ENCODE measurements at regions not wholly inside any gene's neighbourhood (a gene's known extent, or its start where the extent isn't known, plus 50 kb on each side); places are given as distances from the start of the nearest gene placed in this dataset.

DNA sequence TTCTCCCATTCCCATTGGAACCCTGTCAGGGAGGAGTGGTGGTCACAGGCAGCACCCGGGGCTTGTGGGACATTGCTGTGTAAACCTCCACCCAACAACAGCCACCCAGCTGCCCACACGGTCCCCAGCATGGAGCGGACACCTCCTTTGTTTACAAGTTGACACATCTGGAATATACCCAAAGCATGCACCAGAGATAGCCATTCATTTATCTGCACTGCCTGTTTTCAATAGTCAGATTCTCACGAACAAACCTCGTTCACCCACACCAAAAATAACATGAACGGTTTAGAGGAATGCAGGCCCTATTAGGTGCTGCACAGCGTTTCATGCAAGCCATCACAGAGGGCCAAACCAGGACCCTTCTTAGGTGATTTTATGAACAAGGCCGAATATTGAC is 244.8 kb downstream of the FOXL1 start:
- TF ChIP-seq HNF4G (IDR thresholded peaks at IDR 0.05) (no peak), SP1 (IDR thresholded peaks at IDR 0.05) (no peak), RXRA (IDR thresholded peaks at IDR 0.05) (no peak), YY1 (IDR thresholded peaks at IDR 0.05) (no peak), HNF4A (conservative IDR thresholded peaks at IDR 0.05) (no peak)
- TF ChIP-seq, protein P1, sequence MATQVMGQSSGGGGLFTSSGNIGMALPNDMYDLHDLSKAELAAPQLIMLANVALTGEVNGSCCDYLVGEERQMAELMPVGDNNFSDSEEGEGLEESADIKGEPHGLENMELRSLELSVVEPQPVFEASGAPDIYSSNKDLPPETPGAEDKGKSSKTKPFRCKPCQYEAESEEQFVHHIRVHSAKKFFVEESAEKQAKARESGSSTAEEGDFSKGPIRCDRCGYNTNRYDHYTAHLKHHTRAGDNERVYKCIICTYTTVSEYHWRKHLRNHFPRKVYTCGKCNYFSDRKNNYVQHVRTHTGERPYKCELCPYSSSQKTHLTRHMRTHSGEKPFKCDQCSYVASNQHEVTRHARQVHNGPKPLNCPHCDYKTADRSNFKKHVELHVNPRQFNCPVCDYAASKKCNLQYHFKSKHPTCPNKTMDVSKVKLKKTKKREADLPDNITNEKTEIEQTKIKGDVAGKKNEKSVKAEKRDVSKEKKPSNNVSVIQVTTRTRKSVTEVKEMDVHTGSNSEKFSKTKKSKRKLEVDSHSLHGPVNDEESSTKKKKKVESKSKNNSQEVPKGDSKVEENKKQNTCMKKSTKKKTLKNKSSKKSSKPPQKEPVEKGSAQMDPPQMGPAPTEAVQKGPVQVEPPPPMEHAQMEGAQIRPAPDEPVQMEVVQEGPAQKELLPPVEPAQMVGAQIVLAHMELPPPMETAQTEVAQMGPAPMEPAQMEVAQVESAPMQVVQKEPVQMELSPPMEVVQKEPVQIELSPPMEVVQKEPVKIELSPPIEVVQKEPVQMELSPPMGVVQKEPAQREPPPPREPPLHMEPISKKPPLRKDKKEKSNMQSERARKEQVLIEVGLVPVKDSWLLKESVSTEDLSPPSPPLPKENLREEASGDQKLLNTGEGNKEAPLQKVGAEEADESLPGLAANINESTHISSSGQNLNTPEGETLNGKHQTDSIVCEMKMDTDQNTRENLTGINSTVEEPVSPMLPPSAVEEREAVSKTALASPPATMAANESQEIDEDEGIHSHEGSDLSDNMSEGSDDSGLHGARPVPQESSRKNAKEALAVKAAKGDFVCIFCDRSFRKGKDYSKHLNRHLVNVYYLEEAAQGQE (IDR thresholded peaks at IDR 0.05) = no peak
- TF ChIP-seq, protein P2, sequence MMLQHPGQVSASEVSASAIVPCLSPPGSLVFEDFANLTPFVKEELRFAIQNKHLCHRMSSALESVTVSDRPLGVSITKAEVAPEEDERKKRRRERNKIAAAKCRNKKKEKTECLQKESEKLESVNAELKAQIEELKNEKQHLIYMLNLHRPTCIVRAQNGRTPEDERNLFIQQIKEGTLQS (IDR thresholded peaks at IDR 0.05) = no peak
- TF ChIP-seq, protein P3, sequence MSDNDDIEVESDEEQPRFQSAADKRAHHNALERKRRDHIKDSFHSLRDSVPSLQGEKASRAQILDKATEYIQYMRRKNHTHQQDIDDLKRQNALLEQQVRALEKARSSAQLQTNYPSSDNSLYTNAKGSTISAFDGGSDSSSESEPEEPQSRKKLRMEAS (IDR thresholded peaks at IDR 0.05) = no peak
- Histone ChIP-seq H3K9me3 (ENCODE audit: control insufficient read depth in 4 of 4, low read length in 3 of 4) (no peaks in the 10 kb centered on the region), H3K27ac (ENCODE audit: low read depth in 1 of 2, low read length in 2 of 2) (no peak overlapping the region), H3K36me3 (ENCODE audit: control insufficient read depth in 4 of 4, insufficient read depth in 3 of 4, low read depth in 1 of 4, low read length in 3 of 4) (no peaks in the 10 kb centered on the region), H3K27me3 (ENCODE audit: control insufficient read depth in 4 of 4, insufficient read depth in 4 of 4, low read length in 3 of 4) (peaks cover 0 to 8% (median 3%) of the 10 kb centered on the region in 4 donors), H3K4me1 (ENCODE audit: control insufficient read depth in 4 of 4, insufficient read depth in 4 of 4, low read length in 3 of 4) (peaks cover 0 to 6% (median 0%) of the 10 kb centered on the region in 4 donors), H3K9ac (ENCODE audit: low read depth in 1 of 2, low read length in 2 of 2) (no peak overlapping the region), H3K4me3 (ENCODE audit: low read depth in 1 of 3, low read length in 3 of 3) (no peak overlapping the region)
- 68% methylated on average over 8 of the region's 8 CpGs for WGBS
- DNase-seq (ENCODE audit: low spot score) = no peak

DNA sequence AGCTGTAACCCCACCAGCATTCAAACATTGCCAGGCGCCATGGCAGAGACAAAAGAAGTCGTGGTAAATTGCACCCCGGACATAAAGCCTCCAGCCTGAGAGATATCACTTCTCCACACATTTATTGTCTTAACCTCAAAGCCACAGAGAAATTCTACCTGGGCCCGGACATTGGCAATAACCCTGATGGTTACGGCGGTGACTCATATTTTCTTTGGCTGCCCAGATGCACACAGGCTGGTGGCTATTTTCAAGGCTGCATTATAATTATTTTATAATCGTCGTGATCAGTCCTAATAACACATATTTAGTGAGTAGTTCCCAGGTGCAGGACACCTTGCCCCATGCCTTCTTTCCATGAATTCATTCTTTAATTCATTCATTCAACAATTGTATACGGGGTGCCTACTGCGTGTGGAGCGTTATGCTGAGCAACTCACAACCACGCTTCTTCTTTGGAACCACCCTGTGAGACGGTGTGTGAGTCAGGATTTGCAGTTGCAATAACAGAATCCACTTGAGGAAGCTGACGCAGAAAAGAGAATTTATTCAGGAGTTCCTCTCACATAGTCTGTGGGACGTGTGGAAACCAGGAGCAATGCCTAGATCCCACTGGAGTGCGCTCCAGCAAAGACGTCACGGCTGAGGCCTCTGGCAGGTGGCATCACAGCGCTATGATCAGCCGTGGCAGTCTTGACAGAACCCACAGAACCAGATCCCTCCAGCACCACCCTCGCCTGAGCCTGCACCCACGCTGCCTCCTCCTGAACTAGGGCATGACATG is 245.7 kb downstream of the FOXL1 start:
- no peak for DNase-seq (ENCODE audit: low spot score)
- Histone ChIP-seq H3K4me3 (ENCODE audit: low read depth in 1 of 3, low read length in 3 of 3) (no peak overlapping the region), H3K27ac (ENCODE audit: low read depth in 1 of 2, low read length in 2 of 2) (no peak overlapping the region), H3K9me3 (ENCODE audit: control insufficient read depth in 4 of 4, low read length in 3 of 4) (no peaks in the 10 kb centered on the region), H3K4me1 (ENCODE audit: control insufficient read depth in 4 of 4, insufficient read depth in 4 of 4, low read length in 3 of 4) (peaks cover 0 to under 1% (median 0%) of the 10 kb centered on the region in 4 donors), H3K27me3 (ENCODE audit: control insufficient read depth in 4 of 4, insufficient read depth in 4 of 4, low read length in 3 of 4) (peaks cover 0 to 3% (median 2%) of the 10 kb centered on the region in 4 donors), H3K9ac (ENCODE audit: low read depth in 1 of 2, low read length in 2 of 2) (no peak overlapping the region), H3K36me3 (ENCODE audit: control insufficient read depth in 4 of 4, insufficient read depth in 3 of 4, low read depth in 1 of 4, low read length in 3 of 4) (no peaks in the 10 kb centered on the region)
- TF ChIP-seq, protein P4, sequence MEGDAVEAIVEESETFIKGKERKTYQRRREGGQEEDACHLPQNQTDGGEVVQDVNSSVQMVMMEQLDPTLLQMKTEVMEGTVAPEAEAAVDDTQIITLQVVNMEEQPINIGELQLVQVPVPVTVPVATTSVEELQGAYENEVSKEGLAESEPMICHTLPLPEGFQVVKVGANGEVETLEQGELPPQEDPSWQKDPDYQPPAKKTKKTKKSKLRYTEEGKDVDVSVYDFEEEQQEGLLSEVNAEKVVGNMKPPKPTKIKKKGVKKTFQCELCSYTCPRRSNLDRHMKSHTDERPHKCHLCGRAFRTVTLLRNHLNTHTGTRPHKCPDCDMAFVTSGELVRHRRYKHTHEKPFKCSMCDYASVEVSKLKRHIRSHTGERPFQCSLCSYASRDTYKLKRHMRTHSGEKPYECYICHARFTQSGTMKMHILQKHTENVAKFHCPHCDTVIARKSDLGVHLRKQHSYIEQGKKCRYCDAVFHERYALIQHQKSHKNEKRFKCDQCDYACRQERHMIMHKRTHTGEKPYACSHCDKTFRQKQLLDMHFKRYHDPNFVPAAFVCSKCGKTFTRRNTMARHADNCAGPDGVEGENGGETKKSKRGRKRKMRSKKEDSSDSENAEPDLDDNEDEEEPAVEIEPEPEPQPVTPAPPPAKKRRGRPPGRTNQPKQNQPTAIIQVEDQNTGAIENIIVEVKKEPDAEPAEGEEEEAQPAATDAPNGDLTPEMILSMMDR (IDR thresholded peaks at IDR 0.05; ENCODE audit: low read depth, low read length, missing input control) = no peak
- no peak for TF ChIP-seq NR2F2 (IDR thresholded peaks at IDR 0.05)
- TF ChIP-seq HNF4G (IDR thresholded peaks at IDR 0.05) = no peak
- TF ChIP-seq FOXA2 (IDR thresholded peaks at IDR 0.05) = no peak
- TF ChIP-seq EGR1 (IDR thresholded peaks at IDR 0.05; ENCODE audit: low read depth in 2 of 2) = no peak
- TF ChIP-seq, protein P2 (IDR thresholded peaks at IDR 0.05) = no peak
- no peak for TF ChIP-seq FOXA1 (IDR thresholded peaks at IDR 0.05)
- TF ChIP-seq, protein P5, sequence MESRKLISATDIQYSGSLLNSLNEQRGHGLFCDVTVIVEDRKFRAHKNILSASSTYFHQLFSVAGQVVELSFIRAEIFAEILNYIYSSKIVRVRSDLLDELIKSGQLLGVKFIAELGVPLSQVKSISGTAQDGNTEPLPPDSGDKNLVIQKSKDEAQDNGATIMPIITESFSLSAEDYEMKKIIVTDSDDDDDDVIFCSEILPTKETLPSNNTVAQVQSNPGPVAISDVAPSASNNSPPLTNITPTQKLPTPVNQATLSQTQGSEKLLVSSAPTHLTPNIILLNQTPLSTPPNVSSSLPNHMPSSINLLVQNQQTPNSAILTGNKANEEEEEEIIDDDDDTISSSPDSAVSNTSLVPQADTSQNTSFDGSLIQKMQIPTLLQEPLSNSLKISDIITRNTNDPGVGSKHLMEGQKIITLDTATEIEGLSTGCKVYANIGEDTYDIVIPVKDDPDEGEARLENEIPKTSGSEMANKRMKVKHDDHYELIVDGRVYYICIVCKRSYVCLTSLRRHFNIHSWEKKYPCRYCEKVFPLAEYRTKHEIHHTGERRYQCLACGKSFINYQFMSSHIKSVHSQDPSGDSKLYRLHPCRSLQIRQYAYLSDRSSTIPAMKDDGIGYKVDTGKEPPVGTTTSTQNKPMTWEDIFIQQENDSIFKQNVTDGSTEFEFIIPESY (IDR thresholded peaks at IDR 0.05) = no peak
- TF ChIP-seq SP1 (IDR thresholded peaks at IDR 0.05) = no peak
- no peak for TF ChIP-seq RXRA (IDR thresholded peaks at IDR 0.05)
- TF ChIP-seq TAF1 (conservative IDR thresholded peaks at IDR 0.05) = no peak
- TF ChIP-seq JUND (IDR thresholded peaks at IDR 0.05) = no peak
- TF ChIP-seq, protein P1 (IDR thresholded peaks at IDR 0.05) = no peak
- no peak for TF ChIP-seq RAD21 (IDR thresholded peaks at IDR 0.05)
- no peak for TF ChIP-seq HNF4A (conservative IDR thresholded peaks at IDR 0.05)
- TF ChIP-seq, protein P3 (IDR thresholded peaks at IDR 0.05) = no peak
- no peak for TF ChIP-seq YY1 (IDR thresholded peaks at IDR 0.05)
- 84% methylated on average over 22 of the region's 22 CpGs for WGBS

All from liver (tissue), 8 donors.